Esophagus muscularis mucosa (tissue), 4 donors: ENCODE measurements at regions not wholly inside any gene's neighbourhood (a gene's known extent, or its start where the extent isn't known, plus 50 kb on each side); places are given as distances from the start of the nearest gene placed in this dataset.

Experiments used
- DNase-seq: peaks from one replicate; pipeline ENCODE4 v3.0.0-alpha.2; 2017; ENCODE audit errors: extremely low spot score
- H3K27ac ChIP-seq, 4 donors: fragments of 200-600 bp; sonication (generic); replicated peaks in 1 of 4; 1 replicate in 3 of 4; 2 replicates in 1 of 4; pipeline ENCODE4 v1.5.1; 2016 to 2019; ENCODE audit warnings: mild to moderate bottlenecking in 1 of 4
- H3K27me3 ChIP-seq, 4 donors: fragments of 200-600 bp; sonication (generic); one replicate each; pipeline versions ENCODE4 v1.5.1 to v1.6.0; 2016 to 2019
- H3K36me3 ChIP-seq, 4 donors: fragments of 200-600 bp; sonication (generic); one replicate each; pipeline ENCODE4 v1.5.1; 2016 to 2019
- H3K4me1 ChIP-seq, 4 donors: fragments of 200-600 bp; sonication (generic); one replicate each; pipeline ENCODE4 v1.5.1; 2016 to 2019
- H3K4me3 ChIP-seq, 4 donors: fragments of 200-600 bp; sonication (generic); 1 replicate in 2 of 4; 2 replicates in 2 of 4; pipeline ENCODE4 v1.5.1; 2016 to 2019; ENCODE audit warnings: mild to moderate bottlenecking in 4 of 4, moderate library complexity in 1 of 4
- H3K9me3 ChIP-seq, 4 donors: fragments of 200-600 bp; sonication (generic); 1 replicate in 3 of 4; 2 replicates in 1 of 4; pipeline ENCODE4 v1.5.1; 2016 to 2019
- EP300 ChIP-seq: sonication (generic); formaldehyde crosslinking; IDR thresholded peaks from one replicate; pipeline ENCODE4 v1.6.1; 2017; ENCODE audit warnings: antibody characterized with exemption
- POLR2A ChIP-seq: fragments of 450-650 bp; IDR thresholded peaks from one replicate; pipeline ENCODE4 v1.6.1; 2017; ENCODE audit warnings: antibody characterized with exemption, moderate library complexity, mild to moderate bottlenecking, low read depth
- POLR2AphosphoS5 ChIP-seq, 2 donors: sonication (generic); formaldehyde crosslinking; IDR thresholded peaks; one replicate each; pipeline ENCODE4 v1.6.1; 2017; ENCODE audit warnings: antibody characterized with exemption in 2 of 2
- WGBS: methylation state at CpG from one replicate; pipeline ENCODE4 v1.1.5; 2018; 5-methylcytosine and 5-hydroxymethylcytosine counted together
- intact Hi-C: fragments of 100-400 bp; cut with DNase I; formaldehyde crosslinking; loops from one replicate; pipeline ENCODE4 v1.15.1; 2023
- TF ChIP-seq, protein P1 (sequence below), 3 experiments: fragments of 200-600 bp in 2 of 3; fragments of 450-650 bp in 1 of 3; sonication (generic) in 2 of 3; IDR thresholded peaks; one replicate each; pipeline ENCODE4 v1.5.1; 2017 to 2019; ENCODE audit warnings: antibody characterized with exemption in 3 of 3, mild to moderate bottlenecking in 2 of 3, moderate library complexity in 1 of 3

DNA sequence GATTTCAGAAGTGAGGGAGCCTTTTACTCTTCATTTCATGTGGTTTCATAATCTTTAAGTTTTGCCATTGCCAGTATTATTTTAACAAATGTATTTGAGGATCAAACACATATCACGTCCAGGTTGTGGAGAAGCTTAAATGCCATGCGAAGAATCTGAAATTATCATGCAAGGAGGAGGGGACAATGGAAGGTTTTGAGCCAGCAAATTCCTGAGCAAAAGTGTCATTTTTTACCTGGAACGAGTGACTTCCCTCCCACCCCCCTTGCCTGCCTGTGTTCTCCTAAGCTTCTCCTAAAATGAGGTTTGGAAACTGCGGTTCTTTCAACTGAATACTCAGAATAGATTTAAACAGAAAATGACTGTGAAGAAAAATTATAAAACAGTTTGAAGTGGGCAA lies 77.6 kb downstream of the C16orf95 start:
- 76% methylated on average over 4 of the region's 4 CpGs for WGBS
- Histone ChIP-seq H3K27ac (no peak overlapping the region), H3K27me3 (peaks cover 0 to 44% (median 0%) of the 10 kb centered on the region in 4 donors), H3K36me3 (no peaks in the 10 kb centered on the region), H3K4me1 (no peaks in the 10 kb centered on the region), H3K9me3 (no peaks in the 10 kb centered on the region), H3K4me3 (no peak overlapping the region)
- intact Hi-C loops: no loop called here
- DNase-seq: no peak
- TF ChIP-seq POLR2A (no peak), EP300 (no peak), POLR2AphosphoS5 (IDR thresholded peaks at IDR 0.05) (no peak)
- TF ChIP-seq, protein P1, sequence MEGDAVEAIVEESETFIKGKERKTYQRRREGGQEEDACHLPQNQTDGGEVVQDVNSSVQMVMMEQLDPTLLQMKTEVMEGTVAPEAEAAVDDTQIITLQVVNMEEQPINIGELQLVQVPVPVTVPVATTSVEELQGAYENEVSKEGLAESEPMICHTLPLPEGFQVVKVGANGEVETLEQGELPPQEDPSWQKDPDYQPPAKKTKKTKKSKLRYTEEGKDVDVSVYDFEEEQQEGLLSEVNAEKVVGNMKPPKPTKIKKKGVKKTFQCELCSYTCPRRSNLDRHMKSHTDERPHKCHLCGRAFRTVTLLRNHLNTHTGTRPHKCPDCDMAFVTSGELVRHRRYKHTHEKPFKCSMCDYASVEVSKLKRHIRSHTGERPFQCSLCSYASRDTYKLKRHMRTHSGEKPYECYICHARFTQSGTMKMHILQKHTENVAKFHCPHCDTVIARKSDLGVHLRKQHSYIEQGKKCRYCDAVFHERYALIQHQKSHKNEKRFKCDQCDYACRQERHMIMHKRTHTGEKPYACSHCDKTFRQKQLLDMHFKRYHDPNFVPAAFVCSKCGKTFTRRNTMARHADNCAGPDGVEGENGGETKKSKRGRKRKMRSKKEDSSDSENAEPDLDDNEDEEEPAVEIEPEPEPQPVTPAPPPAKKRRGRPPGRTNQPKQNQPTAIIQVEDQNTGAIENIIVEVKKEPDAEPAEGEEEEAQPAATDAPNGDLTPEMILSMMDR (IDR thresholded peaks at IDR 0.05): no peak

DNA sequence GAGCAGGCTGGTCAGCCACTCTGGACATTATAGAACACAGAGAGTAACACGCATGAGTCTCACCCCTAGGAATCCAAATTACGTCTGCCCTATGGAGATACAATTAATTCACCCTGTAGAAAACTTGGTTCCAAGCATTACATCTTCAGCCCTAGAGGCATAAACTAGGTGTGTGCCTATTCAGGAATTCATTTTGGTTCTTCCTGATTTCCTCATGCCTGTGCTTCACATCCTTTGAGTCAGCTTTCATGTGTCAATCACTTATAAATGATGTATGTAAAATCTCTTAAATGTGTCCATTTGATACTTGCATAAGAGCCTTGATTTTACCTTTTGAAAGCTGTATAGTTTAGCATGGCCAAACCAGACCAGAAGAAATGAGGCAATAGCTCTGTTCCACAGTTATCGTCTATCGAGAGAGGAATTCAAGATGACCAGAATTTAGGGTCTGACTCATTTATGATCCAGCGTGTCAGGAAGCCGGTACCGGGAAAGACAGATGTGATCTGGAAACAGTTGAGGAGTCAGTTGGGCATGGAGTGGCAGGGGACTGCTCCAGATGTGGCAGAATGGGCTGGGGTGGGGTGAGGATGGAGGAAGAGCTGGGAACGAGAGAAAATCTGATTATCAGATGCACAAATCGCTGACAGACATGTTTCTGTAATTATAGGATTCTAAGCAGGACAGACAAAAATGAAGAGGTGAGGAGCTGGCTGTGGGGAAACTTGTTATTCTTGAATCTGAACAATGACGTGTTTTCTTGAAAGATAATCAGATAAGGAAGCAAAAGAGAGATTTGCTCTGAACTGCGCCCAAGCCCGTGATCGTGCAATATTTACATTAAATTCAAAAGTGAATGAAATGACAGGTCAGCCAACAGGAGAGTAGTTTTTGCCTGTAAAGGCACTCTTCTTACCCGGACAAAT lies 76.7 kb downstream of the C16orf95 start:
- Histone ChIP-seq H3K36me3 (no peaks in the 10 kb centered on the region), H3K4me3 (no peak overlapping the region), H3K27me3 (peaks cover 0 to 47% (median 0%) of the 10 kb centered on the region in 4 donors), H3K9me3 (no peaks in the 10 kb centered on the region), H3K27ac (no peak overlapping the region), H3K4me1 (no peaks in the 10 kb centered on the region)
- no peak for TF ChIP-seq POLR2A
- TF ChIP-seq, protein P1 (IDR thresholded peaks at IDR 0.05): no peak
- TF ChIP-seq EP300: no peak
- no peak for DNase-seq
- intact Hi-C loops: no loop called here
- 79% methylated on average over 14 of the region's 14 CpGs for WGBS

DNA sequence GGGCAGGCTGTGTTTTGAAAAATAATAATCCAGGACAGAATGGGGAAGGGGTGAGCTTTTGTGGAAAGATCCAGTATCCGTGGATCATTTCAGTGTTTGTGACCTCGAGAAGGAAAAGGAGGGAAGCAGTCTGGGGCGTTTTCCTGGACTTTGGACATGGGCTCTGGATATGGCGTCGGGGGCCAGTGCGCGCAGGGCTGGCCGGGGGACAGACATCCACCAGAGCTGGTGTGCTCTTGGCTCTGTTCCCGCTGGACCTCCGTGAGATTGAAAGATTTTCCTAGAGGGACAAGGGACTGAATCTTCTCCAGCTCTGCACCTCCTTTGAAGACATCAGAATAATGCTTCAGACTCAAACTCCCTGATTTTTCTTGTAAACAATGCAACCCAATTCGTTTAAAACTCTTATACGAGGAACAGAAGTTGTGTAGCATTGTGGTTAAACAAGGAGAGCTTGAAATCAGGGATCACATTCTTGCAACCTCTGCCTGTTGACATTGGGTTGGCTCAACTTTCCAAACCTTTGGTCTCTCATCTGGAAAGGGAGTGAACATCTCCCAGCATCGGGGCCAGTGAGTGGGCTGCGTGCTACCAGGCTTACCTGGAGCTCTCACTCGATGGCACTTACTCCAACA lies 75.9 kb downstream of the C16orf95 start:
- Histone ChIP-seq H3K4me3 (no peak overlapping the region), H3K27ac (no peak overlapping the region), H3K9me3 (no peaks in the 10 kb centered on the region), H3K36me3 (no peaks in the 10 kb centered on the region), H3K4me1 (no peaks in the 10 kb centered on the region), H3K27me3 (peaks cover 0 to 43% (median 0%) of the 10 kb centered on the region in 4 donors)
- TF ChIP-seq POLR2A (no peak), EP300 (no peak)
- TF ChIP-seq, protein P1 (IDR thresholded peaks at IDR 0.05): no peak
- 85% methylated on average over 15 of the region's 15 CpGs for WGBS
- DNase-seq: no peak
- intact Hi-C loops: no loop called here

DNA sequence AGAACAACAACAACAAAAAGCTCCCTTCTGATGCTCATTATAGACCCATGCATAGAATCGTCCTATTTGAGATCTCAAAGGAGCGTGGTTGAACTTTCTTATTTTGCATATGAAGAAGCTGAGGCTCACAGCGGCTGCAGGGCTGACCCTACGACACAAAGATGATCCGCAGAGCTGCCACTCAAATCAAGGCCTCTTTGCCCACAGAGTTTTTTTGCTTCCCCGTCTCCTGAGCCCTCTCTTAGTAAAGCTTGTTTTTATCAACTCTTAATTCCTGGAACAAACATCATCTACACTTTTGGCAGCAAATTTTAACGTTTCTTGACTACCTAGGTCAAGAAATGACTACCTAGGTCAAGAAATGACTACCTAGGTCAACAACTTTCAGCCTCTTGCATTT lies 73.7 kb downstream of the C16orf95 start:
- Histone ChIP-seq H3K27ac (no peak overlapping the region), H3K36me3 (no peaks in the 10 kb centered on the region), H3K4me1 (no peaks in the 10 kb centered on the region), H3K27me3 (peaks cover 0 to 43% (median 3%) of the 10 kb centered on the region in 4 donors), H3K4me3 (no peak overlapping the region), H3K9me3 (no peaks in the 10 kb centered on the region)
- no peak for DNase-seq
- TF ChIP-seq POLR2AphosphoS5 (IDR thresholded peaks at IDR 0.05): no peak
- no peak for TF ChIP-seq POLR2A
- TF ChIP-seq, protein P1 (IDR thresholded peaks at IDR 0.05): no peak
- no peak for TF ChIP-seq EP300
- 85% methylated on average over 7 of the region's 7 CpGs for WGBS
- intact Hi-C loops: no loop called here
